Natural killer cell treated with Interleukin-12 subunit alpha and Interleukin-12 subunit beta and Interleukin-15 and Interleukin-18, amount 100 ng/mL, for 72 hours (primary cell): ENCODE measurements at regions not wholly inside any gene's neighbourhood (a gene's known extent, or its start where the extent isn't known, plus 50 kb on each side); places are given as distances from the start of the nearest gene placed in this dataset.

ENCODE experiments used
- ATAC-seq, 2 donors: fragments of 150-1000 bp; cut with Tn5 transposase in 1 of 2; sonication (Bioruptor Pico), chemical (Tn5 transposase) in 1 of 2; 2 replicates each; pipeline ENCODE4 v1.10.0; 2021
- DNase-seq: peaks from one replicate; pipeline ENCODE4 v3.0.0; 2022; ENCODE audit warnings: low spot score
- H3K27ac Mint-ChIP-seq, 2 donors: 1 replicate in 1 of 2; 2 replicates in 1 of 2; pipeline ENCODE4 v1.8.0; 2022; ENCODE audit warnings: mixed read lengths in 2 of 2, mild to moderate bottlenecking in 1 of 2, moderate library complexity in 1 of 2
- H3K27me3 Mint-ChIP-seq, 2 donors: 1 replicate in 1 of 2; 2 replicates in 1 of 2; pipeline ENCODE4 v1.8.0; 2022; ENCODE audit warnings: mixed read lengths in 2 of 2
- H3K36me3 Mint-ChIP-seq: one replicate; pipeline ENCODE4 v1.8.0; 2022; ENCODE audit warnings: mixed read lengths
- H3K4me1 Mint-ChIP-seq, 2 donors: 1 replicate in 1 of 2; 2 replicates in 1 of 2; pipeline ENCODE4 v1.8.0; 2022; ENCODE audit warnings: low read depth in 2 of 2, mixed read lengths in 2 of 2, mild to moderate bottlenecking in 1 of 2
- H3K4me3 Mint-ChIP-seq: one replicate; pipeline ENCODE4 v1.8.0; 2022; ENCODE audit warnings: mixed read lengths
- H3K9me3 Mint-ChIP-seq: 2 replicates; pipeline ENCODE4 v1.8.0; 2022; ENCODE audit warnings: mixed read lengths

GRCh38 chr9:87233431-87233830 lies 264.2 kb upstream of the DAPK1 start:
- no peaks in the 10 kb centered on the region for H3K36me3 Mint-ChIP-seq
- no peak for DNase-seq
- H3K27me3 Mint-ChIP-seq, result peaks cover 13 to 27% of the 10 kb centered on the region in 2 donors
- no peak overlapping the region for H3K27ac Mint-ChIP-seq
- no peak overlapping the region for H3K4me3 Mint-ChIP-seq
- H3K4me1 Mint-ChIP-seq, result no peaks in the 10 kb centered on the region
- ATAC-seq, result no peak
- H3K9me3 Mint-ChIP-seq, result no peaks in the 10 kb centered on the region

- Mint-ChIP-seq H3K4me1 (no peaks in the 10 kb centered on the region), H3K9me3 (no peaks in the 10 kb centered on the region), H3K27ac (no peak overlapping the region), H3K4me3 (no peak overlapping the region), H3K36me3 (no peaks in the 10 kb centered on the region), H3K27me3 (peaks cover 14 to 33% of the 10 kb centered on the region in 2 donors)
- ATAC-seq (no peak), DNase-seq (no peak)
Observed at GRCh38 chr9:87233899-87234455, 263.7 kb upstream of the DAPK1 start.

- DNase-seq (no peak), ATAC-seq (no peak)
- H3K9me3 Mint-ChIP-seq, result no peaks in the 10 kb centered on the region
- H3K4me3 Mint-ChIP-seq, result no peak overlapping the region
- no peak overlapping the region for H3K27ac Mint-ChIP-seq
- H3K4me1 Mint-ChIP-seq, result no peaks in the 10 kb centered on the region
- peaks cover 16 to 39% of the 10 kb centered on the region in 2 donors for H3K27me3 Mint-ChIP-seq
- no peaks in the 10 kb centered on the region for H3K36me3 Mint-ChIP-seq
Observed at GRCh38 chr9:87234854-87235253, 262.8 kb upstream of the DAPK1 start.

GRCh38 chr9:87236546-87236945 lies 261.1 kb upstream of the DAPK1 start:
- Mint-ChIP-seq H3K36me3 (no peaks in the 10 kb centered on the region), H3K27ac (no peak overlapping the region), H3K27me3 (peaks cover 20 to 49% of the 10 kb centered on the region in 2 donors), H3K4me3 (no peak overlapping the region), H3K9me3 (no peaks in the 10 kb centered on the region), H3K4me1 (no peaks in the 10 kb centered on the region)
- DNase-seq (no peak), ATAC-seq (no peak)

- DNase-seq (no peak), ATAC-seq (no peak)
- Mint-ChIP-seq H3K4me1 (no peaks in the 10 kb centered on the region), H3K4me3 (no peak overlapping the region), H3K36me3 (no peaks in the 10 kb centered on the region), H3K9me3 (no peaks in the 10 kb centered on the region), H3K27ac (no peak overlapping the region), H3K27me3 (peaks cover 18 to 45% of the 10 kb centered on the region in 2 donors)
Observed at GRCh38 chr9:87237336-87237735, 260.3 kb upstream of the DAPK1 start.

GRCh38 chr9:87238545-87238944 lies 259.1 kb upstream of the DAPK1 start:
- ATAC-seq, result no peak
- Mint-ChIP-seq H3K4me3 (no peak overlapping the region), H3K27ac (no peak overlapping the region), H3K36me3 (no peaks in the 10 kb centered on the region), H3K4me1 (peaks cover 0 to 2% of the 10 kb centered on the region in 2 donors), H3K9me3 (no peaks in the 10 kb centered on the region), H3K27me3 (peaks cover 13 to 33% of the 10 kb centered on the region in 2 donors)
- no peak for DNase-seq

- Mint-ChIP-seq H3K4me3 (no peak overlapping the region), H3K27me3 (peaks cover 11 to 33% of the 10 kb centered on the region in 2 donors), H3K27ac (no peak overlapping the region), H3K9me3 (no peaks in the 10 kb centered on the region), H3K4me1 (peaks cover 0 to 3% of the 10 kb centered on the region in 2 donors), H3K36me3 (no peaks in the 10 kb centered on the region)
- no peak for ATAC-seq
- DNase-seq, result no peak
Observed at GRCh38 chr9:87239312-87239711, 258.4 kb upstream of the DAPK1 start.

- no peak overlapping the region for H3K27ac Mint-ChIP-seq
- ATAC-seq (peak in 1 of 2 donors; percentile 48), DNase-seq (no peak)
- peaks cover 0 to 3% of the 10 kb centered on the region in 2 donors for H3K4me1 Mint-ChIP-seq
- no peaks in the 10 kb centered on the region for H3K36me3 Mint-ChIP-seq
- no peak overlapping the region for H3K4me3 Mint-ChIP-seq
- H3K27me3 Mint-ChIP-seq, result peaks cover 24 to 59% of the 10 kb centered on the region in 2 donors
- H3K9me3 Mint-ChIP-seq, result no peaks in the 10 kb centered on the region
Observed at GRCh38 chr9:87243602-87244001, 254.1 kb upstream of the DAPK1 start.

- no peaks in the 10 kb centered on the region for H3K36me3 Mint-ChIP-seq
Observed at GRCh38 chr9:87245271-87245670, 252.4 kb upstream of the DAPK1 start.

GRCh38 chr9:87247097-87247496 lies 250.6 kb upstream of the DAPK1 start:
- DNase-seq, result no peak
- Mint-ChIP-seq H3K27me3 (peaks cover 26 to 46% of the 10 kb centered on the region in 2 donors), H3K9me3 (peaks cover 3% of the 10 kb centered on the region), H3K4me1 (peaks cover 0 to 3% of the 10 kb centered on the region in 2 donors), H3K36me3 (no peaks in the 10 kb centered on the region), H3K27ac (no peak overlapping the region), H3K4me3 (no peak overlapping the region)
- ATAC-seq, result no peak

More at GRCh38 chr9:87245271-87245670, 252.4 kb upstream of the DAPK1 start:
- Mint-ChIP-seq H3K4me1 (peaks cover 0 to 3% of the 10 kb centered on the region in 2 donors), H3K27me3 (peaks cover 28 to 55% of the 10 kb centered on the region in 2 donors), H3K9me3 (no peaks in the 10 kb centered on the region), H3K27ac (peak overlapping the region in 1 of 2 donors; percentile 66), H3K4me3 (no peak overlapping the region)
- ATAC-seq (no peak), DNase-seq (no peak)

- Mint-ChIP-seq H3K27ac (no peak overlapping the region), H3K27me3 (peaks cover 26 to 46% of the 10 kb centered on the region in 2 donors)
Observed at GRCh38 chr9:87249029-87249428, 248.6 kb upstream of the DAPK1 start.

GRCh38 chr9:87250205-87250604 lies 247.5 kb upstream of the DAPK1 start:
- Mint-ChIP-seq H3K9me3 (peaks cover 3% of the 10 kb centered on the region), H3K4me3 (no peak overlapping the region), H3K36me3 (no peaks in the 10 kb centered on the region), H3K27me3 (peaks cover 22 to 37% of the 10 kb centered on the region in 2 donors), H3K4me1 (no peaks in the 10 kb centered on the region), H3K27ac (no peak overlapping the region)
- ATAC-seq (no peak), DNase-seq (no peak)

More at GRCh38 chr9:87249029-87249428, 248.6 kb upstream of the DAPK1 start:
- H3K4me3 Mint-ChIP-seq, result no peak overlapping the region
- no peak for DNase-seq
- peaks cover 3% of the 10 kb centered on the region for H3K9me3 Mint-ChIP-seq
- no peaks in the 10 kb centered on the region for H3K36me3 Mint-ChIP-seq
- ATAC-seq, result no peak
- no peaks in the 10 kb centered on the region for H3K4me1 Mint-ChIP-seq

- H3K27ac Mint-ChIP-seq, result no peak overlapping the region
- peaks cover 11 to 17% of the 10 kb centered on the region in 2 donors for H3K4me1 Mint-ChIP-seq
- H3K9me3 Mint-ChIP-seq, result peaks cover 3% of the 10 kb centered on the region
- H3K4me3 Mint-ChIP-seq, result no peak overlapping the region
- no peak for ATAC-seq
- peaks cover 3 to 55% of the 10 kb centered on the region in 2 donors for H3K27me3 Mint-ChIP-seq
- H3K36me3 Mint-ChIP-seq, result no peaks in the 10 kb centered on the region
- no peak for DNase-seq
Observed at GRCh38 chr9:87255431-87256155, 242.1 kb upstream of the DAPK1 start.

- DNase-seq (no peak), ATAC-seq (no peak)
- no peaks in the 10 kb centered on the region for H3K36me3 Mint-ChIP-seq
- peaks cover 0 to 51% of the 10 kb centered on the region in 2 donors for H3K27me3 Mint-ChIP-seq
- H3K4me3 Mint-ChIP-seq, result no peak overlapping the region
- peaks cover 11 to 17% of the 10 kb centered on the region in 2 donors for H3K4me1 Mint-ChIP-seq
- H3K27ac Mint-ChIP-seq, result no peak overlapping the region
- no peaks in the 10 kb centered on the region for H3K9me3 Mint-ChIP-seq
Observed at GRCh38 chr9:87256973-87257372, 240.7 kb upstream of the DAPK1 start.
